ENCODE measurements at regions not wholly inside any gene's neighbourhood (a gene's known extent, or its start where the extent isn't known, plus 50 kb on each side); places are given as distances from the start of the nearest gene placed in this dataset.

- no peak for FAIRE-seq
- DNase-seq (ENCODE audit: insufficient read length), result no peak
These were observed 182.6 kb upstream of the RNF32 start for GRCh38 chr7:156458011-156458410.

GRCh38 chr7:156456503-156457115, 184.0 kb upstream of the RNF32 start:
- no peak for FAIRE-seq
- DNase-seq (ENCODE audit: insufficient read length), result no peak
- TF ChIP-seq TAF1 (IDR thresholded peaks at IDR 0.05; ENCODE audit: borderline replicate concordance, low read depth, low read length) (no peak), POLR2AphosphoS5 (IDR thresholded peaks at IDR 0.05; ENCODE audit: low read depth, low read length) (no peak), POLR2A (IDR thresholded peaks at IDR 0.05; ENCODE audit: low read depth, low read length) (no peak)

More at GRCh38 chr7:156458011-156458410, 182.6 kb upstream of the RNF32 start:
- no peak for TF ChIP-seq TAF1 (IDR thresholded peaks at IDR 0.05; ENCODE audit: borderline replicate concordance, low read depth, low read length)
- no peak for TF ChIP-seq POLR2A (IDR thresholded peaks at IDR 0.05; ENCODE audit: low read depth, low read length)
- TF ChIP-seq POLR2AphosphoS5 (IDR thresholded peaks at IDR 0.05; ENCODE audit: low read depth, low read length), result no peak

GRCh38 chr7:156456032-156456431, 184.5 kb upstream of the RNF32 start:
- no peak for DNase-seq (ENCODE audit: insufficient read length)
- no peak for FAIRE-seq
- TF ChIP-seq TAF1 (IDR thresholded peaks at IDR 0.05; ENCODE audit: borderline replicate concordance, low read depth, low read length), result no peak
- TF ChIP-seq POLR2A (IDR thresholded peaks at IDR 0.05; ENCODE audit: low read depth, low read length), result no peak
- TF ChIP-seq POLR2AphosphoS5 (IDR thresholded peaks at IDR 0.05; ENCODE audit: low read depth, low read length), result no peak

- TF ChIP-seq POLR2AphosphoS5 (IDR thresholded peaks at IDR 0.05; ENCODE audit: low read depth, low read length) (no peak), POLR2A (IDR thresholded peaks at IDR 0.05; ENCODE audit: low read depth, low read length) (no peak)
- FAIRE-seq (no peak), DNase-seq (ENCODE audit: insufficient read length) (no peak)
These were observed 190.1 kb upstream of the RNF32 start for GRCh38 chr7:156450473-156450872.

GRCh38 chr7:156448918-156449317, 191.7 kb upstream of the RNF32 start:
- FAIRE-seq, result no peak
- no peak for TF ChIP-seq POLR2AphosphoS5 (IDR thresholded peaks at IDR 0.05; ENCODE audit: low read depth, low read length)
- no peak for TF ChIP-seq TAF1 (IDR thresholded peaks at IDR 0.05; ENCODE audit: borderline replicate concordance, low read depth, low read length)
- TF ChIP-seq POLR2A (IDR thresholded peaks at IDR 0.05; ENCODE audit: low read depth, low read length), result no peak

GRCh38 chr7:156446990-156447389, 193.6 kb upstream of the RNF32 start:
- no peak for DNase-seq (ENCODE audit: insufficient read length)
- no peak for TF ChIP-seq POLR2A (IDR thresholded peaks at IDR 0.05; ENCODE audit: low read depth, low read length)
- no peak for TF ChIP-seq POLR2AphosphoS5 (IDR thresholded peaks at IDR 0.05; ENCODE audit: low read depth, low read length)
- no peak for TF ChIP-seq TAF1 (IDR thresholded peaks at IDR 0.05; ENCODE audit: borderline replicate concordance, low read depth, low read length)
- no peak for FAIRE-seq

More at GRCh38 chr7:156448918-156449317, 191.7 kb upstream of the RNF32 start:
- no peak for DNase-seq (ENCODE audit: insufficient read length)

- DNase-seq (ENCODE audit: insufficient read length) (no peak), FAIRE-seq (no peak)
- TF ChIP-seq TAF1 (IDR thresholded peaks at IDR 0.05; ENCODE audit: borderline replicate concordance, low read depth, low read length) (no peak), POLR2AphosphoS5 (IDR thresholded peaks at IDR 0.05; ENCODE audit: low read depth, low read length) (no peak), POLR2A (IDR thresholded peaks at IDR 0.05; ENCODE audit: low read depth, low read length) (no peak)
These were observed 194.4 kb upstream of the RNF32 start for GRCh38 chr7:156445997-156446761.

- no peak for TF ChIP-seq POLR2A (IDR thresholded peaks at IDR 0.05; ENCODE audit: low read depth, low read length)
- FAIRE-seq (no peak), DNase-seq (ENCODE audit: insufficient read length) (no peak)
These were observed 198.1 kb upstream of the RNF32 start for GRCh38 chr7:156442516-156442915.

- FAIRE-seq (no peak), DNase-seq (ENCODE audit: insufficient read length) (no peak)
- no peak for TF ChIP-seq POLR2A (IDR thresholded peaks at IDR 0.05; ENCODE audit: low read depth, low read length)
- no peak for TF ChIP-seq TAF1 (IDR thresholded peaks at IDR 0.05; ENCODE audit: borderline replicate concordance, low read depth, low read length)
- no peak for TF ChIP-seq POLR2AphosphoS5 (IDR thresholded peaks at IDR 0.05; ENCODE audit: low read depth, low read length)
These were observed 200.1 kb upstream of the RNF32 start for GRCh38 chr7:156440456-156440855.

- DNase-seq (ENCODE audit: insufficient read length), result no peak
- TF ChIP-seq TAF1 (IDR thresholded peaks at IDR 0.05; ENCODE audit: borderline replicate concordance, low read depth, low read length) (no peak), POLR2A (IDR thresholded peaks at IDR 0.05; ENCODE audit: low read depth, low read length) (no peak), POLR2AphosphoS5 (IDR thresholded peaks at IDR 0.05; ENCODE audit: low read depth, low read length) (no peak)
- FAIRE-seq, result no peak
These were observed 202.6 kb upstream of the RNF32 start for GRCh38 chr7:156438011-156438410.

- no peak for DNase-seq (ENCODE audit: insufficient read length)
- TF ChIP-seq TAF1 (IDR thresholded peaks at IDR 0.05; ENCODE audit: borderline replicate concordance, low read depth, low read length), result no peak
- TF ChIP-seq POLR2A (IDR thresholded peaks at IDR 0.05; ENCODE audit: low read depth, low read length), result no peak
- TF ChIP-seq POLR2AphosphoS5 (IDR thresholded peaks at IDR 0.05; ENCODE audit: low read depth, low read length), result no peak
- FAIRE-seq, result no peak
These were observed 203.5 kb upstream of the RNF32 start for GRCh38 chr7:156437021-156437614.

Measured in GM12892 (cell line).